HG02678 (cell line): ENCODE measurements at regions not wholly inside any gene's neighbourhood (a gene's known extent, or its start where the extent isn't known, plus 50 kb on each side); places are given as distances from the start of the nearest gene placed in this dataset.

Experiments
- ATAC-seq: cut with Tn5 transposase; IDR thresholded peaks from one replicate; pipeline ENCODE4 v1.9.1; 2021; ENCODE audit warnings: mild to moderate bottlenecking, moderate library complexity; ENCODE audit not compliant: unreplicated experiment

DNA sequence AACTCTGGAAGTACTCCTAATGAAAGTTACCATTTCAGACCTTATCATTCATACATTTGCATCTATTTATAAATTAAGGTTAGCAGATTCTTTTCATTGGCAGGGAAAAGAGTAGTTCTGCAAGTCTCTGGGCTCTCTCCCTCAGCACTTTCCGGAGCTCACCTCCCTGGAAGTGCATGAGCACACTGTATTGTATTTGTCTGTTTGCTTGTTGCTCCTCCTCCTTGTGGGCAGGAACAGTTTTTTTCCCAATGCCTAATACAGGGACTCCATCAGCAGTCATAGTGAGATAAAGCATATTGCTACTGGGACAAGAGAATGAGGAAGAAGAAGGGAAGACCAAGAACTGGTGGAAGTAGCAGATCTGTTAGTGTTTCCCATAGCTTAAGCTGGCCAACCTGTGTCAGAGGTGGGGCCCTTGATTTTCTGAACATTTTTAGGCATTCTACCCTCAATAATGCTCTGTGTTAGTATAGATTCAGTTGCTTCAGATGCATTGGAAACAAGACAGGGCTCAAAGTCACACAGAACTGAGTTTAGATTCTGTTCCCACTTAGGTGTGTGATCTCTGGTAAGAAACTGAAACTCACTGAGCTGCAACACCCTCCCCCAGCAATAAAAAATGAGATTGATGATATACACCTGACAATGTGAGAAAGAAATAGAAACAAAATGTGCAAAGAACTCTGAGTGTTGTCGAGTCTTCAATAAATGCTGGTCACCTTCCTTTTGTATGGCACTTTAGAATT lies 407.8 kb downstream of the TUSC7 start:
- ATAC-seq = no peak

DNA sequence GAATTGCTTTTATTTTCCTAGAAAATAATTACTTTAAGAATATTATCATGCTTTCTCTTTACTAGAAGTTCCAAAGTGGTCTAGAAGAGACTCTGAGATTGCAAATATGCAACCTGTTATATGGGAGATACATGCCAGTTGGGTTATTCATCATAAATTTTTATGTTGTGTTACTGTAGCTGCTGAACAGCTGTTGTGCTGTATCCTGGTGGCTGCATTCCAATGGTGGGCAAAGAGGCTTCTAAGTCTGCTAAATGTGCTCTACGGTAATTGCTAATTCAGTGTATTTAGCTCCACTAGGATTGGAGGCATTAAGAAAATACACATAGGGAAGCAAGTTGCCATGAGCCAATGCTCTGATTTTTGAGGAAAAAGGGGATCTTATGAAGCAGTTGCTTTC lies 409.0 kb downstream of the TUSC7 start:
- no peak for ATAC-seq

GRCh38 chr3:117120014-117120413 lies 410.4 kb downstream of the TUSC7 start:
- no peak for ATAC-seq

DNA sequence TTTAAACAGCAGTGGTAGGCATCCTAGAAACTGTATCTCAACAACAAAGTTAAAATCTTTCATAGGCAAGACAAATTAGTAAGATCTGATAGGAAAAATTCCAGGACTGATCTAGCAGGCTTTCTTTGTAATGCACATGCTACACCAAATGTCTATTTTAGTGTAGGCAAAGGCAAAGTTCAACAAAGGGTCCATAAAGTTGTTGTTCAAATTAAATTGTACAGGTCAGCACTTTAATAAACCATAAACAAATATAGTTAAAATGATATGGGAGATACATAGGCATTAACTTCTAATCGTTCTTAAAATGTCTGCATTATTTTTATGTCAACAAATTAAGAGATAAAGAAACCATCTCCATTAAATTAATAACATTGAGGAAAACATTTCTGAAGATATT lies 413.0 kb downstream of the TUSC7 start:
- ATAC-seq = no peak

DNA sequence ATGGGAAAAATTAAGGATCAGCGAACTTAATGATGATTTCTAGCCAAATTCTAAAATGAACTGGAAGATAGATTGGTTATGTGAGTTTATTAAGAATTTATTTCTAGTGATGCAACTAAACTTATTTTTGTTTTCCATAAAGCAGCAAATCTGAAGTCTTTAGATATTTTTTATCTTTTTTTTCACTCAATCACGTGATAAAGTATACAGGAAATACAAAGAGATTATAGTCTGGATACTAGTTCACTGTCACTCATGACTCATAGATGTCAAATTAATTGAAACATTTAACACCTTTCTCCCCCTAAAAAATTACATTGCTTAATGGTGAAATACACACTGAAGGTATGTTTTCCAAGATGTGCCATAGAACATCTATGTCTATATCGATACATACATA lies 416.9 kb downstream of the TUSC7 start:
- ATAC-seq = no peak

DNA sequence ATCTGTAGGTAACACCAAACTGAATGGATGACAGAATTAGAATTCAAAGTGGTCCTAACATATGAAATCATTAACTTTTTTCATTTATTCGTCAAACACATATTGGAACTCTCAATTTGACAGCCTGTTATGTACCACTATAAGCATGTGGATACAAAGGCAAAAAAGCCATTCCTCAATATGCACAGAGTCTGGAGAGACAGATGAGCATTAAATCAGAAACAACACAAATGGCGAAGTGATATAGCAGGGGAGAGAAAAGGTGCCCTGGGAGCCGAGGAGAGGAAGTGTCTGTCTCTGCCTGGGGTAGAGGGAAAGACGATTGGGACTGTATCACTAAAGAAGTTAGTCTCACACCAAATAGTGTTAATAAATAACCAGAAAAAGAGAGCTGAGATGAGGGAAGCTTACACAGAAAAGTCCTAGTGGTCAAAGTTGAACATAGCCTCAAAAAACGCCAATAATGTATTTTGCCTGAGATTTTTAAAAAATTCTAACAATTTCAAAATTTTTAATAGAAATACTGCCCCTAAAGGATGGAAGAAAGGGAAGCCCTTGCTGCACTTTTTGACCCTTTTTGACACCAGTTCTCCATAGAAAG lies 417.5 kb downstream of the TUSC7 start:
- no peak for ATAC-seq

GRCh38 chr3:117128133-117128532 lies 418.6 kb downstream of the TUSC7 start:
- no peak for ATAC-seq

GRCh38 chr3:117128872-117129271 lies 419.3 kb downstream of the TUSC7 start:
- ATAC-seq = no peak

- no peak for ATAC-seq
These were observed 419.9 kb downstream of the TUSC7 start for GRCh38 chr3:117129516-117129915.

DNA sequence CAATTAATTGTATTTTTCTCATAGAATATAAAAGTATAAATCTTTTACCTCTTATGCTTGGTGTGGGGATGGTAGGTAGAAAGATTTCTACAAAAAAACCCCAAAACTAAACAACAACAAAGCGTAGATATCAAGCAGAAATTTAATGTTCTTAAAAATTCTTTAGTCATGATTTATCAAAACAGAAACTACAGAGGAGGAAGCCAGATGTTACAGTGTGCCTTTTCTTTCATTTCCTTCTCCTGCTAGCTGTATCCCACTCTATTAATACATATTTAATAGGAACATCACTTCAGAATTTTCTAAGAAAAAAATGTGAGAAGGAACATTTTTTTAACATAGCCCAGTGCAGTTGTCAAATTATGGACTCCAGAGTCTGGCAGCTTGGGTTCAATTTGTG lies 420.6 kb downstream of the TUSC7 start:
- ATAC-seq = no peak

GRCh38 chr3:117131259-117131658 lies 421.7 kb downstream of the TUSC7 start:
- ATAC-seq = no peak

- no peak for ATAC-seq
These were observed 423.5 kb downstream of the TUSC7 start for GRCh38 chr3:117133066-117133465.

- ATAC-seq = no peak
These were observed 425.6 kb downstream of the TUSC7 start for GRCh38 chr3:117135207-117135606.

DNA sequence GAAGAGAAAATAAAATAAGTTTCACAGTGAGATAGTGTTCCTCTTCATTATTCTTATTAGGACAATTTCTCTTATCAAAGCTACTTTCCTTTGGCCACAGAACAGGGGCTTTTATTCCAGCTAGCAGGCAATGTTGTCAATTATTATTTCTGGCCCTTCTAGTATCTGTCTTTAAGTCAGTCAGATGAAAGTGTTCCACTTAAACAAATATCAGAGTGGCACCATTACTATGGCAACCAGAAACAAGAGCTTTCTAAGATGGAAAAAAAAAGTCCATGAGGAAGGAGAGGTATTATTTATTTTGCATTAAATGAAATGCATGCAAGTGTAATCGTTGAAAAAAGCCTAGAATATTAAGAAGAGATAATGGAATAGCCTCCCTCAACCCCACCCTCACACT lies 426.4 kb downstream of the TUSC7 start:
- no peak for ATAC-seq

DNA sequence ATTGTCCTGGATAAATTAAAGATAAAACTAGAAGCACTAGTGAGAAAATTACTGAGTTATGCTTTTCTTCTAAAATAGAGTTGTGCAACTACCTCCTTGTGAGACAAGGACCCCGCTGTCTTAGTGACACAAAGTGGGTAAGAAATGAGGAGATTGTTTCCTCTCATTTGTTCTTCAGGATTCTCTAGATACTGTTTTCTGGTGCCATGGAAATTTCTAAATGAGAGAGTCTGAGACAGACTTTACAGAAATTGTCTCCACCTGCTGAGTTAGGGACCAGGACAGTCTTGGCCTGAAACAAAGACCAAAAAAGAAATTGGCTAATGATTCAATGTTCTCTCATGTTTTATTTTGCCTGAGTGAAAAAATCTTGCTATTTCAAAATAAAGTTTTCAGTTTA lies 427.5 kb downstream of the TUSC7 start:
- ATAC-seq = no peak

DNA sequence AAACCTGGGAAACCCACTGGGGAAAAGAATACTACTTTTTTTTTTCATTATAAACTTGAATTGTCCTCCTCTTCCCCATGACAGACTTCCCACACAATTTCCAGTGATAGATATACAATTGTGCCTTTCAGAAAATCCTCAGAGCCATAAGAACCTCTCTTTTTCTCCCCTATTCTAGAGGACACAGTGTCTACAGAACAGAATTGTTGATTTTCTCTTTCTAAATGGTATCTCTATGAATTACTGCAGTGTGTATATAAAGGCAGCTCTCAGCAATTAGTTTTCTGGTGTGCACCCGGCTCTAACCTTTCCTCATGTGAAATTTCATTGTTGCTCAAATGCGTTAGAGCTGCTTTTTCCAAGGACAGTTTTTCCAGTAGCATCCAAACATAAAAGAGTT lies 430.1 kb downstream of the TUSC7 start:
- ATAC-seq = no peak

DNA sequence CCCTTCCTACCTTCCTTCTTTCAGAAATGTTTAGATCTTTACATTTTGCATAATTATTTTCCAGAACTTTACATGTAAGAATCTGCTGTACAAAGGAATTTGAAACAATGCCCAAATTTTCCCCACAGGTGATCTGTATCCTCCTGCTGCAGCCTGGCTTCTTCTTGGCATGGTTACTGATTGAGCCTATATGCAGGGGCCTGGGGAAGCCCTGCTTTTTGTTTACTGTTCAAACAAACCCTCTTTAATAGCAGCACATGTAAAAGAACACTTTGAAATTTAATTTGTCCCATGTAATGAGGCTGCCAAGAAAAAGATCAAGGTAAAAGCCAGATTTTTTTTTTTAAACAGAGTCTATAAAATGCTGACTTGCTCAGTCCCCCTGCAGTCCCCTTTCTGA lies 432.2 kb downstream of the TUSC7 start:
- no peak for ATAC-seq

GRCh38 chr3:117144853-117145252 lies 435.3 kb downstream of the TUSC7 start:
- no peak for ATAC-seq

- no peak for ATAC-seq
These were observed 436.1 kb downstream of the TUSC7 start for GRCh38 chr3:117145677-117146076.

DNA sequence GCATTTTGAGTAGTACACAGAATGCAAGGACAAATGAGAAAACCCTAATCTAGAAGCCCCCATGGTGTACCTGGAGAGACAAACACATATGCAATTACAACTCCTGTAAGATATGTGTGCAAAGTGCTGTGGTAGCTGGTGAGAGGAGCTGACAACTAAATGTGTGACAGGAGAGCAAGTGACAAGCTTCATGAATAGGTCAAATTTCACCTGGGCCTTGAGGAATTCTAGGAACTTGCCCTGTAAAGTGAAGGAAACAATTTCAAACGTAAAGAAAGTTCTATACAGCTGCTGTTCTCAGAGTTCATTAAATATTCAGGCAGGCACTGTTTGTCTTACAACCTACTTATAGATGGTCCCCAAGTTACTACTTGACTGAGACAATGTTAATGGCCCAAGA lies 437.0 kb downstream of the TUSC7 start:
- ATAC-seq = no peak

DNA sequence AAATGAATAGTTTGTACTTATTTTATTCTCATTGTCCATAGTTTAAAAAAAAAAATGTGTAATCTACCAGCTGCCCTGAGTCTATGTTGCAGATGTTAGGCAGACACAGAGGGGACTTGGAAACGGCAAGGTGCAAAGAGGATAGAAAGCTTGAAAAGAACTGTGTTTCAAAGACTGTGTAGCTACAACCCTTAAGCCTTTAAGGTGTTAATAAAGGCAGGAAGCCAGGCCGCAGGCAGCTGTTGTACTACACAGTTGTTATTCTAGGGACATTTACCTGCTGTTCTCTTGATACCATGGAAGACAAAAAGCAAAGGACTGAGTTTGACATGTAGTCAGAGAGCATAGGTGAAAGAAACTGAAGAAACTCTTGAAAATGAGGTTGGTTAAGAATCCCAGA lies 440.0 kb downstream of the TUSC7 start:
- ATAC-seq = no peak

DNA sequence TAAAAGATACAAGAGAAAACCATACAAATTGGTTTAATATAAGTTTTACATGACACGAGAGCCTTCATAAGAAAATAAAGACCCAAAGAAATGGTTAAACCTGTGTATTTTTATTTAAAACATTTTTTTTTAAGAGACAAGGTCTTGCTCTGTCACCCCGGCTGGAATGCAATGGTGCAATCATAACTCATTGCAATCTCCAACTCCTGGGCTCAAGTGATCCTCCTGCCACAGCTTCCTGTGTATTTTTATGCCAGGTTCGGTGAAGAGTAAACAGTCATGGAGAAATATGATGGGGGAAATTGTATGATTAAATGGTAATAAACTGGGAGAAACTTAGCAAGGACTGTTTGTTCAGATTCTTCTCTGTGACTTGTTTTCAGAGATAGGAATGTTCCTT lies 441.0 kb downstream of the TUSC7 start:
- ATAC-seq = no peak

DNA sequence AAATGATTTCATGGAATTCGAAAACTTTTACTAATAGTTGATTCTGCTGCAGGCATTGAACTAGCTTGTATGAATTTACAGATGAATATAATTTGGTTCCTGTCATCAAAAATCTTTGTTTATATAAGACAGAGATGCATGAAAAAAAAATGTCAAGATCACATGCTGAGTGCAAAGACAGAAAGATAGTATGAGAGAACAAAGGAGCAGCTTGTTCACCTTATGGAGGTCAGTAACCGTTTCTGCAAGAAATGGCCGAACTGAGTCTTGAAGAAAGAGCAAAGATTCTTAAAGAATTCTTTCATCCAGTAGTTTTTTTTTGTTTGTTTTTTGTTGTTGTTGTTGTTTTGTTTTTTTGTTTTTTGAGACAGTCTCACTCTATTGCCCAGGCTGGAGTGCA lies 450.6 kb downstream of the TUSC7 start:
- no peak for ATAC-seq
